BLaER1 treated with 17β-estradiol and CSF1 and Interleukin-3, amounts not matched to agents 10 nM and 100 nM (cell line): ENCODE measurements at regions not wholly inside any gene's neighbourhood (a gene's known extent, or its start where the extent isn't known, plus 50 kb on each side); places are given as distances from the start of the nearest gene placed in this dataset.

Experiments
- H3K27ac ChIP-seq, 11 experiments: shearing (Covaris generic); formaldehyde crosslinking; 2 replicates each; pipeline ENCODE4 v1.8.1; 2022
- H3K27me3 ChIP-seq, 11 experiments: shearing (Covaris generic); formaldehyde crosslinking; 2 replicates each; pipeline ENCODE4 v1.8.1; 2022
- H3K36me3 ChIP-seq, 11 experiments: shearing (Covaris generic); formaldehyde crosslinking; 2 replicates each; pipeline ENCODE4 v1.8.1; 2022
- H3K4me1 ChIP-seq, 10 experiments: shearing (Covaris generic); formaldehyde crosslinking; 2 replicates each; pipeline ENCODE4 v1.8.1; 2022
- H3K4me2 ChIP-seq, 11 experiments: shearing (Covaris generic); formaldehyde crosslinking; 2 replicates each; pipeline ENCODE4 v1.8.1; 2022
- H3K4me3 ChIP-seq, 10 experiments: shearing (Covaris generic); formaldehyde crosslinking; 2 replicates each; pipeline ENCODE4 v1.8.1; 2022
- H3K9ac ChIP-seq, 11 experiments: shearing (Covaris generic); formaldehyde crosslinking; 2 replicates each; pipeline ENCODE4 v1.8.1; 2022
- H3K9me3 ChIP-seq, 11 experiments: shearing (Covaris generic); formaldehyde crosslinking; replicated peaks in 1 of 11; 2 replicates each; pipeline ENCODE4 v1.8.1; 2022
- H4K20me1 ChIP-seq, 11 experiments: shearing (Covaris generic); formaldehyde crosslinking; 2 replicates each; pipeline ENCODE4 v1.8.1; 2022
- Cebpa-rat ChIP-seq, 11 experiments: shearing (Covaris generic); IDR thresholded peaks; 2 replicates each; pipeline ENCODE4 v1.8.1; 2022

- Histone ChIP-seq H3K4me2 (no peak overlapping the region), H4K20me1 (no peaks in the 10 kb centered on the region), H3K9ac (no peak overlapping the region), H3K36me3 (no peaks in the 10 kb centered on the region), H3K4me1 (peaks cover 17 to 41% (median 20%) of the 10 kb centered on the region in 10 experiments), H3K27ac (no peak overlapping the region), H3K4me3 (no peak overlapping the region), H3K27me3 (no peaks in the 10 kb centered on the region), H3K9me3 (no peaks in the 10 kb centered on the region)
- TF ChIP-seq Cebpa-rat (IDR thresholded peaks at IDR 0.05): no peak
Measured at GRCh38 chr9:78778861-78779374, 482.0 kb downstream of the PSAT1 start.

GRCh38 chr9:78781681-78782080, 484.8 kb downstream of the PSAT1 start:
- H3K4me1 ChIP-seq: peaks cover 4 to 27% (median 5%) of the 10 kb centered on the region in 10 experiments; a peak in 18 of 20 replicates
- H3K36me3 ChIP-seq: no peaks in the 10 kb centered on the region
- no peak overlapping the region for H3K27ac ChIP-seq
- TF ChIP-seq Cebpa-rat (IDR thresholded peaks at IDR 0.05): no peak
- H3K9ac ChIP-seq: no peak overlapping the region
- no peak overlapping the region for H3K4me2 ChIP-seq
- no peaks in the 10 kb centered on the region for H4K20me1 ChIP-seq
- H3K27me3 ChIP-seq: no peaks in the 10 kb centered on the region
- H3K4me3 ChIP-seq: no peak overlapping the region
- H3K9me3 ChIP-seq: no peaks in the 10 kb centered on the region

GRCh38 chr9:78782234-78782633, 485.3 kb downstream of the PSAT1 start:
- Histone ChIP-seq H3K9me3 (no peaks in the 10 kb centered on the region), H4K20me1 (no peaks in the 10 kb centered on the region), H3K36me3 (no peaks in the 10 kb centered on the region), H3K4me3 (no peak overlapping the region), H3K9ac (no peak overlapping the region), H3K4me2 (no peak overlapping the region), H3K27me3 (no peaks in the 10 kb centered on the region), H3K4me1 (peaks cover 0 to 21% (median 0%) of the 10 kb centered on the region in 10 experiments; a peak in 7 of 20 replicates), H3K27ac (no peak overlapping the region)
- no peak for TF ChIP-seq Cebpa-rat (IDR thresholded peaks at IDR 0.05)

GRCh38 chr9:78782858-78783257, 485.9 kb downstream of the PSAT1 start:
- Histone ChIP-seq H3K4me1 (peaks cover 0 to 15% (median 0%) of the 10 kb centered on the region in 10 experiments; a peak in 4 of 20 replicates), H3K4me3 (no peak overlapping the region), H3K27ac (no peak overlapping the region), H3K36me3 (no peaks in the 10 kb centered on the region), H3K27me3 (no peaks in the 10 kb centered on the region), H3K4me2 (no peak overlapping the region), H4K20me1 (no peaks in the 10 kb centered on the region), H3K9ac (no peak overlapping the region), H3K9me3 (no peaks in the 10 kb centered on the region)
- no peak for TF ChIP-seq Cebpa-rat (IDR thresholded peaks at IDR 0.05)

GRCh38 chr9:78783743-78784142, 486.8 kb downstream of the PSAT1 start:
- H3K4me3 ChIP-seq: no peak overlapping the region
- H3K27me3 ChIP-seq: no peaks in the 10 kb centered on the region
- H3K4me1 ChIP-seq: peaks cover 0 to 12% (median 0%) of the 10 kb centered on the region in 10 experiments; a peak in 3 of 20 replicates
- H4K20me1 ChIP-seq: no peaks in the 10 kb centered on the region
- no peaks in the 10 kb centered on the region for H3K36me3 ChIP-seq
- no peak overlapping the region for H3K4me2 ChIP-seq
- no peak for TF ChIP-seq Cebpa-rat (IDR thresholded peaks at IDR 0.05)
- H3K9ac ChIP-seq: no peak overlapping the region
- no peak overlapping the region for H3K27ac ChIP-seq
- no peaks in the 10 kb centered on the region for H3K9me3 ChIP-seq

- Histone ChIP-seq H3K4me2 (no peak overlapping the region), H3K4me3 (no peak overlapping the region), H3K4me1 (peaks cover 0 to 12% (median 0%) of the 10 kb centered on the region in 10 experiments; a peak in 3 of 20 replicates), H3K9ac (no peak overlapping the region), H3K36me3 (no peaks in the 10 kb centered on the region), H3K27ac (no peak overlapping the region), H3K27me3 (no peaks in the 10 kb centered on the region), H4K20me1 (no peaks in the 10 kb centered on the region), H3K9me3 (peaks cover 0 to 8% (median 0%) of the 10 kb centered on the region in 11 experiments; a peak in 2 of 22 replicates)
- TF ChIP-seq Cebpa-rat (IDR thresholded peaks at IDR 0.05): no peak
Measured at GRCh38 chr9:78786794-78787193, 489.9 kb downstream of the PSAT1 start.

GRCh38 chr9:78788101-78788500, 491.2 kb downstream of the PSAT1 start:
- Histone ChIP-seq H3K9me3 (peaks cover 0 to 8% (median 0%) of the 10 kb centered on the region in 11 experiments; a peak in 2 of 22 replicates), H4K20me1 (no peaks in the 10 kb centered on the region), H3K4me2 (no peak overlapping the region), H3K27me3 (no peaks in the 10 kb centered on the region), H3K36me3 (no peaks in the 10 kb centered on the region), H3K4me3 (no peak overlapping the region), H3K9ac (no peak overlapping the region), H3K4me1 (peaks cover 0 to 12% (median 0%) of the 10 kb centered on the region in 10 experiments; a peak in 3 of 20 replicates), H3K27ac (no peak overlapping the region)
- TF ChIP-seq Cebpa-rat (IDR thresholded peaks at IDR 0.05): no peak

GRCh38 chr9:78791779-78792178, 494.9 kb downstream of the PSAT1 start:
- Histone ChIP-seq H3K9ac (no peak overlapping the region), H3K4me2 (no peak overlapping the region), H3K27ac (no peak overlapping the region), H3K4me1 (no peaks in the 10 kb centered on the region; a peak in 2 of 20 replicates), H3K36me3 (no peaks in the 10 kb centered on the region), H3K9me3 (peaks cover 3 to 28% (median 11%) of the 10 kb centered on the region in 11 experiments; a peak in 16 of 22 replicates), H4K20me1 (no peaks in the 10 kb centered on the region), H3K4me3 (no peak overlapping the region), H3K27me3 (no peaks in the 10 kb centered on the region)
- TF ChIP-seq Cebpa-rat (IDR thresholded peaks at IDR 0.05): no peak

- TF ChIP-seq Cebpa-rat (IDR thresholded peaks at IDR 0.05): no peak
- H3K36me3 ChIP-seq: no peaks in the 10 kb centered on the region
- no peak overlapping the region for H3K9ac ChIP-seq
- no peaks in the 10 kb centered on the region for H4K20me1 ChIP-seq
- peaks cover 3 to 28% (median 11%) of the 10 kb centered on the region in 11 experiments; a peak in 16 of 22 replicates for H3K9me3 ChIP-seq
- no peaks in the 10 kb centered on the region; a peak in 2 of 20 replicates for H3K4me1 ChIP-seq
- no peaks in the 10 kb centered on the region for H3K27me3 ChIP-seq
- no peak overlapping the region for H3K4me2 ChIP-seq
- H3K27ac ChIP-seq: no peak overlapping the region
- no peak overlapping the region for H3K4me3 ChIP-seq
Measured at GRCh38 chr9:78792745-78793144, 495.8 kb downstream of the PSAT1 start.

GRCh38 chr9:78805771-78806170, 508.8 kb downstream of the PSAT1 start:
- no peaks in the 10 kb centered on the region for H4K20me1 ChIP-seq
- no peak overlapping the region for H3K27ac ChIP-seq
- H3K36me3 ChIP-seq: no peaks in the 10 kb centered on the region
- H3K4me2 ChIP-seq: no peak overlapping the region
- no peaks in the 10 kb centered on the region for H3K27me3 ChIP-seq
- H3K4me1 ChIP-seq: peaks cover 10 to 19% (median 17%) of the 10 kb centered on the region in 10 experiments; a peak in 19 of 20 replicates
- H3K9ac ChIP-seq: no peak overlapping the region
- H3K9me3 ChIP-seq: no peaks in the 10 kb centered on the region
- H3K4me3 ChIP-seq: no peak overlapping the region
- no peak for TF ChIP-seq Cebpa-rat (IDR thresholded peaks at IDR 0.05)
